Astrocyte of the cerebellum (primary cell): ENCODE measurements at regions not wholly inside any gene's neighbourhood (a gene's known extent, or its start where the extent isn't known, plus 50 kb on each side); places are given as distances from the start of the nearest gene placed in this dataset.

Experiments used
- DNase-seq: peaks from one replicate; pipeline ENCODE4 v3.0.0-alpha.2; 2011; ENCODE audit warnings: low read depth
- H3K4me3 ChIP-seq: 2 replicates; pipeline ENCODE4 v1.5.1; 2011; ENCODE audit warnings: mild to moderate bottlenecking, low read depth, low read length, moderate library complexity
- CTCF ChIP-seq: IDR thresholded peaks from 2 replicates; pipeline ENCODE4 v1.5.1; 2012; ENCODE audit warnings: low read length, low read depth, moderate library complexity, mild to moderate bottlenecking; ENCODE audit errors: missing control alignments
- in situ Hi-C: cut with HindIII; loops from 2 replicates; pipeline ENCODE4 v1.10.0; 2017; ENCODE audit warnings: low sequenced_read_pairs

DNA sequence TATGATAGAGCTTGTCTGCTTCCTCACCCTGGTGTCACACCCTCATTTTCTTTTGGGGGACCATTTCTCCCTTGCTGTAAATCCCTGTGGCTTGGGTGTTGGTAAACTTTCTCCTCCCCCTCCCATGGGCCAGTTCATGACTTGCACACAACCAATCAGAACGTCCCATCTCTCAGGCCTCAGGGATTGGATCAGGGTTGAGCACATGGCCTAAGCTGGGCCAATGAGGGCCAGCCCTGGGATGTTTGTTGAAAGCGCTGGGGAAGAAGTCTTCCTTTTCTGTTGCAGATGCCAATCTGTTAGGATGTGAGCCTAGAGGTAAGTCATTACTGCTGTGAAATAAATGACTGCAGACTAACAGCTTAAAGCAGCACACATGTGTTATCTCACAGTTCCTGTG lies 136.7 kb downstream of the AACS start:
- TF ChIP-seq CTCF, result no peak

GRCh38 chr12:125202421-125202820 lies 137.2 kb downstream of the AACS start:
- in situ Hi-C loops, result no loop called here
- no peak for DNase-seq
- no peak overlapping the region for H3K4me3 ChIP-seq
- no peak for TF ChIP-seq CTCF

More for the DNA sequence above, 136.7 kb downstream of the AACS start:
- no peak for DNase-seq
- in situ Hi-C loops, result no loop called here
- H3K4me3 ChIP-seq, result no peak overlapping the region

DNA sequence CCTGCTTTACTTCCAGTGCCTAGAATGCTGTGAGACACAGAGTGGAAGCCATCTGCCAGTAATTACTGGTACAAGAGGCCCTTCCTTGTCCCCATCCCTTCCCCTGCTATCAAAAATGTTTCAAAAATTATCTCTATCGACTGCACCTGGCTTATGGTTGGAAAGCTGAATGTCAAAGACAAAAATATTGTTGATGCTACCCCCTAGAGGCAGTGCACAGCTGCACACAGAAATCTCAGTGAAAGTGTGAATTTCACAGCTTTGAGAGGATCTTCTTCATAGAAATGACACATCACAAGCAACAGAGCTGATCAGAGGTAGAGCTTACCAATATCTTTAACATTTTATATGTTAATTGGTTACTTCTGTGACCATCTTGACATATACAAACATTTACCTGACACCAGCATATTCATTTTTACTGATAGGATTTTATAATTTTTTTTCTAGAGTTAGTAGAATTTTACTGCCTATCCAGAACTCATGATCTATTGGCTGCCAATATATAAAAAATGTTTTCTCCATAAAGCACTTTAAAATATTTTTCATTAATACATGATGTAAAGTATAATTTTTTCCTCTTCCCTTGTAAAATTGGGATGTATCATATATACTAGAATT lies 138.0 kb downstream of the AACS start:
- TF ChIP-seq CTCF, result peak; percentile 71
- H3K4me3 ChIP-seq, result no peak overlapping the region
- in situ Hi-C loops, result no loop called here
- no peak for DNase-seq

DNA sequence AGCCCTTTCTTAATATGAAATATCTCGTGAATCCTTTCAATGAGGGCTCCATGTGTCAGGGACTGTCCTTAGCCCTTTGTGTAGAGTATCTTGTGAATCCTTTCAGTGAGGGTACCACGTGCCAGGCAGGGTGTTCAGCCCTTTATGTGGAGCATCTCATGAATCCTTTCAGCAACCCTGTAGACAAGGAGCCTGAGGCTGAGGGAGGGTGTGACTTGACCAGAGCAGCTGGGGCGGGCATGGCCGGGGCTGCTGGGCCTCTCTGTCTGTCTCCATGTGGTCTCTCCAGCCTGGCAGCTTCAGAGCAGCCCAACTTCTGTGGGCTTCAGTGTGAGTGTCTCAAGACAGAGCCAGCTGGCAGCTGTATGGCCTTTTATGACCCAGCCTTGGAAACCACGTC lies 140.2 kb downstream of the AACS start:
- no peak for TF ChIP-seq CTCF
- no peak overlapping the region for H3K4me3 ChIP-seq
- DNase-seq, result no peak
- in situ Hi-C loops, result no loop called here

DNA sequence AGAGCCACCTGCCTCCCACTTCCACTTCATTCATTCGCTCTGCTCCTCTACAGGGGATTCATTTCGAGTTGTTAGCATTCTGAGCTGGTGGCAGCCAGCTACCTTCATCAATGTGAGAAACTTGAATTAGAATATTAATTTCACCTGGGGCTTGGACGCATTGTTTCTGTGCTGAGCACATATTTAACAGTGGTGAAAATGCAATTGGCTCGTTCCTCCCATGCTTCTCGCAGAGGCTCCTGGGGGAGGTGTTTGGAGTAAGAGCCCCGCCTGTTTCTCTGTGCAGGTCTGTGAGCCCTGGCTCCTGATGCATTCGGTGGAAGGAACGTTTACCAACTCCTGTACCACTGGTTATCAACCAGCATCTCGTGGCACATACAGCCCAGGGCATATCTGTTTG lies 141.5 kb downstream of the AACS start:
- TF ChIP-seq CTCF, result no peak
- in situ Hi-C loops, result no loop called here
- DNase-seq, result no peak
- no peak overlapping the region for H3K4me3 ChIP-seq

DNA sequence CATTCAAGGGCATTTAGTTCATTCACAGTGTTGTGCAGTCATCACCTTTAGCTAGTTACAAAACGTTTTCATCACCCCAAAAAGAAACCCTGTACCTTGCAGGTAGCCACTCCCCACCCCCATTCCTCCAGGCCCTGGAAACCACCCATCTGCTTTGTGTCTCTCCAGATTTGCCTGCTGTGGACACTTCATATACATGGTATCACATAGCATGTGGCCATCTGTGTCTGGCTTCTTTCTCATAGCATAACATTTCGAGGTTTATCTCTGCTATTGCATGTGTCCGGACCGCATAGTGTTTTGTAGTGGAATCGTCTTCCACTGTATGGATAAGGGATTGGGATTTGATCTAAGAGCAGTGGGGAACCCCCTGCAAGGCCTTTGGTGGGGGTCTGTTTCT lies 143.1 kb downstream of the AACS start:
- no peak overlapping the region for H3K4me3 ChIP-seq
- TF ChIP-seq CTCF, result no peak
- in situ Hi-C loops, result no loop called here
- DNase-seq, result no peak
